Loucy (cell line): ENCODE measurements at regions not wholly inside any gene's neighbourhood (a gene's known extent, or its start where the extent isn't known, plus 50 kb on each side); places are given as distances from the start of the nearest gene placed in this dataset.

Experiments used
- H2AFZ ChIP-seq: fragments of 200-600 bp; sonication (generic); 2 replicates; pipeline ENCODE4 v1.6.0; 2016; ENCODE audit warnings: antibody characterized with exemption, mild to moderate bottlenecking, low read length, moderate library complexity
- H3F3A ChIP-seq: fragments of 200-600 bp; 2 replicates; pipeline ENCODE4 v1.6.0; 2016; ENCODE audit warnings: antibody characterized with exemption, low read depth, mild to moderate bottlenecking
- H3K27me3 ChIP-seq: fragments of 200-600 bp; sonication (generic); 2 replicates; pipeline ENCODE4 v1.6.1; 2014; ENCODE audit warnings: low read length, mild to moderate bottlenecking; ENCODE audit not compliant: insufficient read depth, poor library complexity, severe bottlenecking
- H3K36me3 ChIP-seq: fragments of 200-600 bp; sonication (generic); 2 replicates; pipeline ENCODE4 v1.6.1; 2016; ENCODE audit warnings: low read length; ENCODE audit not compliant: insufficient read depth
- H3K4me1 ChIP-seq: fragments of 200-600 bp; sonication (generic); 2 replicates; pipeline ENCODE4 v1.5.1; 2014; ENCODE audit warnings: low read length, mild to moderate bottlenecking; ENCODE audit not compliant: insufficient read depth, poor library complexity, severe bottlenecking
- H3K4me2 ChIP-seq: fragments of 200-600 bp; sonication (generic); 2 replicates; pipeline ENCODE4 v1.6.0; 2014; ENCODE audit warnings: antibody characterized with exemption, low read length, low read depth, mild to moderate bottlenecking; ENCODE audit not compliant: poor library complexity, severe bottlenecking
- H3K4me3 ChIP-seq: fragments of 200-600 bp; sonication (generic); 2 replicates; pipeline ENCODE4 v1.5.1; 2014; ENCODE audit warnings: low read length, mild to moderate bottlenecking, mixed read lengths; ENCODE audit not compliant: poor library complexity, severe bottlenecking
- H3K79me2 ChIP-seq: fragments of 200-600 bp; sonication (generic); 2 replicates; pipeline ENCODE4 v1.6.1; 2014; ENCODE audit warnings: low read length; ENCODE audit not compliant: insufficient read depth
- H3K9ac ChIP-seq: fragments of 200-600 bp; sonication (generic); 2 replicates; pipeline ENCODE4 v1.6.0; 2014; ENCODE audit warnings: mild to moderate bottlenecking, low read depth, low read length, moderate library complexity; ENCODE audit not compliant: poor library complexity, severe bottlenecking
- H3K9me2 ChIP-seq: fragments of 200-600 bp; sonication (generic); replicated peaks from 2 replicates; pipeline ENCODE4 v1.6.1; 2016; ENCODE audit warnings: low read depth, low read length, mixed read lengths
- H3K9me3 ChIP-seq: fragments of 200-600 bp; sonication (generic); 2 replicates; pipeline ENCODE4 v1.6.1; 2014; ENCODE audit warnings: mild to moderate bottlenecking, antibody characterized with exemption, low read length, low read depth; ENCODE audit not compliant: insufficient read depth
- H4K20me1 ChIP-seq: fragments of 200-600 bp; sonication (generic); 2 replicates; pipeline ENCODE4 v1.6.0; 2014; ENCODE audit warnings: antibody characterized with exemption, low read length, mild to moderate bottlenecking; ENCODE audit not compliant: insufficient read depth, poor library complexity, severe bottlenecking
- EZH2phosphoT487 ChIP-seq: fragments of 200-600 bp; IDR thresholded peaks from 2 replicates; pipeline ENCODE4 v1.6.1; 2018; ENCODE audit warnings: antibody characterized with exemption, mild to moderate bottlenecking, moderate library complexity, borderline replicate concordance
- TF ChIP-seq, protein P1 (sequence below): fragments of 200-600 bp; sonication (generic); conservative IDR thresholded peaks from 2 replicates; pipeline ENCODE4 v1.5.1; 2014; ENCODE audit warnings: mild to moderate bottlenecking, antibody characterized with exemption, low read length

- no peaks in the 10 kb centered on the region for H3K79me2 ChIP-seq
- H3F3A ChIP-seq = no peaks in the 10 kb centered on the region
- H3K4me2 ChIP-seq = no peak overlapping the region
- no peaks in the 10 kb centered on the region for H3K36me3 ChIP-seq
- no peak overlapping the region for H3K4me3 ChIP-seq
- no peak overlapping the region for H3K9ac ChIP-seq
- no peaks in the 10 kb centered on the region for H3K27me3 ChIP-seq
- H4K20me1 ChIP-seq = no peaks in the 10 kb centered on the region
- H3K9me2 ChIP-seq = no peaks in the 10 kb centered on the region
- H3K4me1 ChIP-seq = no peaks in the 10 kb centered on the region
- no peaks in the 10 kb centered on the region for H3K9me3 ChIP-seq
- no peak overlapping the region for H2AFZ ChIP-seq
- TF ChIP-seq EZH2phosphoT487 = no peak
- TF ChIP-seq, protein P1, sequence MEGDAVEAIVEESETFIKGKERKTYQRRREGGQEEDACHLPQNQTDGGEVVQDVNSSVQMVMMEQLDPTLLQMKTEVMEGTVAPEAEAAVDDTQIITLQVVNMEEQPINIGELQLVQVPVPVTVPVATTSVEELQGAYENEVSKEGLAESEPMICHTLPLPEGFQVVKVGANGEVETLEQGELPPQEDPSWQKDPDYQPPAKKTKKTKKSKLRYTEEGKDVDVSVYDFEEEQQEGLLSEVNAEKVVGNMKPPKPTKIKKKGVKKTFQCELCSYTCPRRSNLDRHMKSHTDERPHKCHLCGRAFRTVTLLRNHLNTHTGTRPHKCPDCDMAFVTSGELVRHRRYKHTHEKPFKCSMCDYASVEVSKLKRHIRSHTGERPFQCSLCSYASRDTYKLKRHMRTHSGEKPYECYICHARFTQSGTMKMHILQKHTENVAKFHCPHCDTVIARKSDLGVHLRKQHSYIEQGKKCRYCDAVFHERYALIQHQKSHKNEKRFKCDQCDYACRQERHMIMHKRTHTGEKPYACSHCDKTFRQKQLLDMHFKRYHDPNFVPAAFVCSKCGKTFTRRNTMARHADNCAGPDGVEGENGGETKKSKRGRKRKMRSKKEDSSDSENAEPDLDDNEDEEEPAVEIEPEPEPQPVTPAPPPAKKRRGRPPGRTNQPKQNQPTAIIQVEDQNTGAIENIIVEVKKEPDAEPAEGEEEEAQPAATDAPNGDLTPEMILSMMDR = no peak
Measured at GRCh38 chr5:89900346-89900745, 509.2 kb downstream of the CETN3 start.

DNA sequence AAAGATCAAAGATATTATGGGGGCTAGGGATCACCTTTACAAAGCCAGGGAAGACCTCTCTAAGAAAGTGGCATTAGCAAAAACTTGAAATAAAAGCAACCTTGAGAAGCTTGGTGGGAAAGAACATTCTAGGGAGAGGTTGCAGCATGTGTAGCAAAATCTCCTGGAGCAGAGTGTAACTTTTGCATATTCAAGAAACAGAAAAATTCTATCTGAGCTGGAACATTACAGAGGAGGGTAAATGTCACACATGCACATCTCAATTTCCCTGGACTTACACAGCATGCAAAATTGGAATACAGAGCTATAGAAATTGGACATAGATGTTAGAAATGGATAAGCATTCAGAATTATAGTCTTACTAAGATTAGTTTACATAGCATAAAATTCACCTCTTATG lies 510.0 kb downstream of the CETN3 start:
- Histone ChIP-seq H3K4me2 (no peak overlapping the region), H3K9me2 (no peaks in the 10 kb centered on the region), H3K9me3 (no peaks in the 10 kb centered on the region), H3K4me3 (no peak overlapping the region), H3K36me3 (no peaks in the 10 kb centered on the region), H3F3A (no peaks in the 10 kb centered on the region), H3K27me3 (no peaks in the 10 kb centered on the region), H3K79me2 (no peaks in the 10 kb centered on the region), H4K20me1 (no peaks in the 10 kb centered on the region), H3K9ac (no peak overlapping the region), H2AFZ (no peak overlapping the region), H3K4me1 (no peaks in the 10 kb centered on the region)
- TF ChIP-seq, protein P1 = no peak
- no peak for TF ChIP-seq EZH2phosphoT487

DNA sequence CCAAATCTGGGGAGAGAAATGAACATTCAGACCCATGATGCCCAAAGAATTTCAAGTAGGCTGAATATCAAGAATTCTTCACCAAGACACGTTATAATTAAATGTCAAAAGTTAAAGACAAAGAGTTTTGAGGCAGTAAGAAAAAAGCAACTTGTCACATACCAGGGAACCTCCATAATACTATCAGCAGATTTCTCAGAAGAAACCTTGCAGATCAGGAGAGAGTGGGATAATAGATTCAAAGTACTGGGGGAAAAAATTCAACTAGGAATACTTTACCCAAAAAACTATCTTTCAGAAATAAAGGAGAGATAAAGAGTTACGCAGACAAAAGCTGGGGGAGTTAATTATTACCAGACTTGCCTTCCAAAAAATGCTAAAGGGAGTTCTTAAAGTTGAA lies 516.0 kb downstream of the CETN3 start:
- Histone ChIP-seq H3K79me2 (no peaks in the 10 kb centered on the region), H3K9me3 (no peaks in the 10 kb centered on the region), H3K9me2 (no peaks in the 10 kb centered on the region), H3F3A (no peaks in the 10 kb centered on the region), H3K4me2 (no peak overlapping the region), H2AFZ (no peak overlapping the region), H3K9ac (no peak overlapping the region), H4K20me1 (no peaks in the 10 kb centered on the region), H3K4me3 (no peak overlapping the region), H3K27me3 (no peaks in the 10 kb centered on the region), H3K4me1 (no peaks in the 10 kb centered on the region), H3K36me3 (no peaks in the 10 kb centered on the region)
- no peak for TF ChIP-seq EZH2phosphoT487
- TF ChIP-seq, protein P1 = no peak
